ENCODE measurements at regions not wholly inside any gene's neighbourhood (a gene's known extent, or its start where the extent isn't known, plus 50 kb on each side); places are given as distances from the start of the nearest gene placed in this dataset.

- TF ChIP-seq EZH2 (IDR thresholded peaks at IDR 0.05; ENCODE audit: borderline replicate concordance, low read length) (no peak), CTCF (conservative IDR thresholded peaks at IDR 0.05 in 1 of 2, IDR thresholded peaks at IDR 0.05 in 1 of 2; ENCODE audit: extremely low read depth in 1 of 2, insufficient read depth in 1 of 2, low read depth in 1 of 2, low read length in 2 of 2) (no peak)
Observed at GRCh38 chr18:40179729-40180461, 1775.1 kb upstream of the PIK3C3 start.
